HG03066 (cell line): ENCODE measurements at regions not wholly inside any gene's neighbourhood (a gene's known extent, or its start where the extent isn't known, plus 50 kb on each side); places are given as distances from the start of the nearest gene placed in this dataset.
"Not testable (repeated sequence)": the region's sequence is repeated elsewhere in the genome, so short reads cannot be mapped to it uniquely, and the experiment has no call there.

ENCODE experiments used
- ATAC-seq: cut with Tn5 transposase; IDR thresholded peaks from one replicate; pipeline ENCODE4 v1.9.1; 2021; ENCODE audit warnings: low read depth; ENCODE audit not compliant: unreplicated experiment

DNA sequence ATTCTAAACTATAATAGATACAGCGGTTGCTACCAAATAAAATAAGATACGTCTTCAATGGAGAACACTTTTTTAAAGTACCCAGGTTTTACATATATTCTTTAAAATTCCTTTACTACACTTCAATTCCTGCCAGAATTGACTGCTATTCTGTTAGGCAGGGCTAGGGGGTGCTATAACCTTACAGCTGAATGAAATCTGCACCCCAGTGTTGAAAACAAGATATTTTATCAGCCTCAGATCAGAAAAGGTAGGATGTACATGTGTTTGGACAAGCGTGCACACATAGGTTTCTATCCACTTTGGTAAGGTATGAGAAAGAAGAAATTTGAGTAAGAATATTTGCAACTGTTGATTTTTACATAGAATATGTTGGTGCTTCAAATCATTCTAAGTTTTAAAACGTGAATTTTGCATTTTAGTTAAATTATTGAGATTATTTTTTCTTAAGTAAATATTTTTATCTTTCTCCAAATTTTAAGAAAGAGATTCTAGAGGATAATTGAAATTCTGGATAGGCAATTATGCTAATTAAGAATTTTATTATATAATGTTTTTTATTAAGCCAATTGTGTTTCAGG is 490.8 kb upstream of the ADGRL4 start:
- peak; percentile 54 for ATAC-seq

DNA sequence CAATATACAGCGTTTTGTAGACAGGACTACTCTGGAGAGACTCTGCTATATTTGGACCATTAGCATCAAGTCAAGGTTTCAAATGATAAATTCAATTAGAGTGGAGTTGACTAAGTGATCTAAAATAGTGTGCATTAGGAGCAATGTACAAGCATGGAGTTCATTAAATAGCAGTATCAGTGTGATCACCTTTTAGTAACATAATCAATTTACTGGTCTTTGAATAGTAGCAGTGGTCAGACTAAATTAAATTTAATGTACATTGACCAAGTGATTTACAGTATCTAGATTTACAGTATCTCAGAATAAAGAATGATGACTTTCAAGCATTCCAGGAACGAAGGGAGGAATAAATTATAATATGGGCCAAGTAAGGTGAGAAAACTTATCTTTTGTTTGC is 489.6 kb upstream of the ADGRL4 start:
- ATAC-seq: no peak

DNA sequence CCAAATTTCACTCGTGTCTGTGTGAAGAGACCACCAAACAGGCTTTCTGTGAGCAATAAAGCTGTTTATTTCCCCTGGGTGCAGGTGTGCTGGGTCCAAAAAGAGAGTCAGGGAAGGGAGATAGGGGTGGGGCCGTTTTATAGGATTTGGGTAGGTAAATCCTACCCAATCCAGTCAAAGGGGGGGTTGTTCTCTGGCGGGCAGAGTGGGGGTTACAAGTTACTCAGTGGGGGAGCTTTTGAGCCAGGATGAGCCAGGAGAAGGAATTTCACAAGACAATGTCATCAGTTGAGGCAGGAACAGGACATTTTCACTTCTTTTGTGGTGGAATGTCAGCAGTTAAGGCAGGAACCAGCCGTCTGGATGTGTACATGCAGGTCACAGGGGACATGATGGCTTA is 487.2 kb upstream of the ADGRL4 start:
- ATAC-seq: not testable (repeated sequence)

DNA sequence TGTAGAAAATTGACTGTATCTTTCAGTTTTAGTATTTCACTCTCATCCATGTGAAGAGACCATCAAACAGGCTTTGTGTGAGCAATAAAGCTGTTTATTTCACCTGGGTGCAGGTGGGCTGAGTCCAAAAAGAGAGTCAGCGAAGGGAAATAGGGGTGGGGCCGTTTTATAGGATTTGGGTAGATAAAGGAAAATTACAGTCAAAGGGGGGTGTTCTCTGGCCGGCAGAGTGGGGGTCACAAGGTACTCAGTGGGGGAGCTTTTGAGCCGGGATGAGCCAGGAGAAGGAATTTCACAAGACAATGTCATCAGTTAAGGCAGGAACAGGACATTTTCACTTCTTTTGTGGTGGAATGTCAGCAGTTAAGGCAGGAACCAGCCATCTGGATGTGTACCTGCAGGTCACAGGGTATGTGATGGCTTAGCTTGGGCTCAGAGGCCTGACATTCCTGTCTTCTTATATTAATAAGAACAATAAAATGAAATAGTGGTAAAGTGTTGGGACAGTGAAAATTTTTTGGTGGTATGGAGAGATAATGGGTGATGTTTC is 482.1 kb upstream of the ADGRL4 start:
- not testable (repeated sequence) for ATAC-seq

DNA sequence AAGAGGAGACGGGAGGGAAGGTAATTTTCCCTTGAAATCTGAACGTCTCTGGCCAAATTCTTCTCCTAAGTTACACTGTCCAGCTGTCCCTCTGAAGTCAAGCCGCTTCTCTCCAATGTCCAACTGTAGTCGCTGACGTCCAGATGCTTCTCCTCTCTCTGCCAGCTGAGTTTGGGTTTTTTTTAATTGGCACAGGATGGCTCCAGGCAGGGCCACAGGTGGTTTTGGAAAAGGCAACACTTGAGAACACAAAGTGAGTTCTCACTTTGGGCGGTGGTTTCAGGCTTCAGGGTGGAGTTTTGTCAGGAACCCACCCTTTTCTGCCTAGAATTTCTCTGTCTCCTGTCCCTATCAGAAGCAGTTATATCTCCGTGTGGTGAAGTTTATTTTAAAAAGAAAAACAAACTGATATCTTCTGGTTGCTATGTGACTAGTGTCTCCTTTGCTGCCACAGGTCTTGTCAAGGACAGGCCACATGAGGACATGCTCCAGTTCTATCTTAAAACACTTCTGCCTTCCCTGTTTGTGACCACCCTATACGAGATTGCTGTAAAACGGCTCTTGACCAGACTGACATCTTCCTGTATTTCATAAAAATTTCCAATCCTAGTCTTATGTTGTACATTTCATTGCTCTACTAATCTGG is 472.3 kb upstream of the ADGRL4 start:
- ATAC-seq: no peak

DNA sequence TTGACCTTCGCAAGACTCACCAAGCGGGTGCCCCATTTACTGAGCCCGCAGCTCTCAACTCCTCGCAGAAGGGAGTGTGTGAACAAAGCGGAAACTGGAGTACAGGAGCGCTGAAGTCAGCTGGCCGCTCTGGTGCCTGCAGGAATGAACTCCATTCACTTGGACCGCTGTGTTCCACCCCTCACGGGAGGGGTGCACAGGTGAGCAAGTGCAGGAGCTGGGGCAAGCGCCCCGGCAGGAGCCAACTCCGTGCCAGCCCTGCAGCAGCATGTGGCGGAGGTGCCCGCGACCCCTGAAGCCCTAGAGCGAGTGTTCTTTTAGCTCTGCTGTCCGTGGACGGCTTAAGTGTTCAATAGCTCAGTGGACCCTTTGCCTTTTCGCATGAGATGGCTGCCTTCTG is 471.6 kb upstream of the ADGRL4 start:
- ATAC-seq: no peak

DNA sequence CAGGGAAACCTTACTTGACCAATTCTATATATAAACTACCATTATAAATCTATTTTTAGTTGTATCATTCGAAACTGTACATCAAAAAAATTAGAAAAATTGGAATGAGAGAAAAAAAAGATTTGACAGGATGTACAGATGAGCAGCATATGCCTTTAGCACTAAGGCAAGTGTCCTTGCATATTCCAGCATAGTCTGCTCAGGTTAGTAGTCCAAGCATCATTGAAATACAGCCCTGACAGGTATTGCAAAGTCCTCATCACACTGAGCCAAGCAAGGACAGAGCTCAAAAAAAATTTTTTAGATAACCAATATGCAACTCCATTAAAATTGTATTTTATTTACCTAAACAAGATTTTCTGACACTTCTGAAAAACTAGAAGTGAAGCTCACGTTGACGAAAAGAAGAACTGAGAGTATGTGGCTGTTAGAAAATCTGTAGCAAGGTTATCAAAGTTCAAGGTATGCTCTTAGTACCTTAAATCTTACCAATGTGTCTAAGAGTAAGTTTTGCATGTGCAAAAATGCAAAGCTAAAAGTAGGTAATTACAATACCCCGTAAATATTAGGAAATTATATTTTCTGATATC is 465.6 kb upstream of the ADGRL4 start:
- ATAC-seq: peak; percentile 85

DNA sequence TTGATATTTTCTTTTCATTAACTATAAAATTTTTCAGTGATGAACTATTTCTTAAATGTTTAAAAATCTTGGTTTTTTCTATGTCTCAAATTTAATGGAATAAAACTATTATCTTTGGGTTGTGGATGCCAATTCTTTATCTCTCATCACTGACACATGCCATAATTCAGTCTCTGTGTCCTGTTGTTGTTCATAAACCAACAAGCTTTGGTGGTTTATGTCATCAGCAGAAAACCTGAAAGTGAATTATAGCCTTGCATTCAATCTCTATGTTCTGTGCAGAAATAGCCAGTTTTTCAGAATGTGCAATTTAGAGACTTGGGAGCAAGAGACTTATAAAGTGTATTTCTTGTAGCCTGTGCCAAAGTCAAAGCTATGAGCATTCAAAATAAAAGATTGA is 462.6 kb upstream of the ADGRL4 start:
- no peak for ATAC-seq

DNA sequence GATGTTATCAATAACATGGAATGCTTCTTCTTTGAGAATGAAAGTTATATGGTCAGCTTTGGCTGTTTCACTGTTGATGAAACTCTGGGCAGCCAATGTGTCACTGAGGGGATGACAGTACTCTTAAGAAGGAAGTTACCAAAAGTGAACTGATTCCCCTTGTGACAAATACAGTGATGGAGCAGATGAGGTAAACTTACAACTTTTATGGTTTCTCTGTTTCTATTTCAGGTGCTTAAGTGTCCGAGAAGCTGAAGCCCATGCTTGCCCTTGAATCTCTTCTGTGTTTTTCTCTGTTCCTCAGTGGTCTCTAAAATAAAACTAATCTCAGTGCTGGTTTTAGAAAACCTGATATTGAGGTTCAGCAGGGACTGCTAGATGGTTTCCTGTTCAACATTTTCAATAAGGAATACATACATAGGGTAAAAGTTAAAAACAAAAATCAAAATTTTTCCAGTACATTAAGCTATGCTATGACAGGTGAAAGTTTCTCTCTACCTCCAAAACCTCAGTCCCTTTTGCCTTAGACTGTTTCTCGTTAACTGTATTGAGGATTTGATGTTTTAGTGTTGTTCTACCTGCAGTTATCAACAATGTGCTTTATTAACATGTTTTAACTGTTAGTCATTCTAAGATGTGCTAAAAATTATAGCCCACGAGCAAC is 454.4 kb upstream of the ADGRL4 start:
- ATAC-seq: peak; percentile 97

DNA sequence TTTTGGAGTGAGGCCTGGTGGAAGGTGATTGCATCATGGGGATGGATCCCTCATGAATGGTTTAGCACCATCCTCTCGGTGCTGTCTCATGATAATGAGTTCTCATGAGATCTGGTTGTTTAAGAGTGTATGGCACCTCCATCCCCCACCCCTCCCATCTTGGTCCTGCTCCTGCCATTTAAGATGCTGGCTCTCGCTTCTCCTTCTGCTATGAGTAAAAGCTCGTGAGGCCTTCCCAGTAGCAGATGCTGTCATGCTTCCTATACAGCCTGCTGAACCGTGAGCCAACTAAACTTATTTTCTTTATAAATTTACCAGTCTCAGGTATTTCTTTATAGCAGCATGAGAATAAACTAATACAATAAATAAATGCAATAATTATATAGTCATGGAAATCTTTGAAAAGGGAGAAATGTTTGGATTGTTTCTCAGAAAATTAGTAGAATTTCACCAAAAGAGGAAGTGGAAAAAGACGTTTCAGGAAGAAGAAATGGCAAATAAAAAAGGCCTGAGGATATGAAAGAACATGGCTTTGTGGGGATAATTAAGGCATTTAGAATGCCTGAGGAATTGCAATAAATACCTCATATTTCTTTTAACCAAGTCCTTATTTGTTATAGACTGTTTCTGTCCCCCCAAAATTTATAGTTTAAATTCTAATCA is 451.2 kb upstream of the ADGRL4 start:
- ATAC-seq: no peak

DNA sequence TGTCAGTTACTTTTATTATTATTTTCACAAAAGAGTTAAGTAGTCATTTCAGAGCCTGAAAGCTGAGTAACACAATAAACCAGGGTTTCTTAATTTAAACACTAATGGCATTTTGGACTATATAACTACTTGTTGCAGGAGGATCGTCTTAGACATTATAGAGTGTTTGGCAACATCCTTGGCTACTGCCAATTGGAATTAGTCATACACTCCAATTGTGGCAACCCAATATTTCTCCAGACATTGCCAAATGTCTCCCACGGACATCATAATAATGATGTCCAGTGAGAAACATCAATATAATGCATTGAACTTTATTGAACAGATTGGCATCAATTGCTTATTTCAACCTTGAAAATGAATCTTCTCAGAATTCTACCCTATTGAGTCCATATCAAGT is 441.9 kb upstream of the ADGRL4 start:
- ATAC-seq: no peak

DNA sequence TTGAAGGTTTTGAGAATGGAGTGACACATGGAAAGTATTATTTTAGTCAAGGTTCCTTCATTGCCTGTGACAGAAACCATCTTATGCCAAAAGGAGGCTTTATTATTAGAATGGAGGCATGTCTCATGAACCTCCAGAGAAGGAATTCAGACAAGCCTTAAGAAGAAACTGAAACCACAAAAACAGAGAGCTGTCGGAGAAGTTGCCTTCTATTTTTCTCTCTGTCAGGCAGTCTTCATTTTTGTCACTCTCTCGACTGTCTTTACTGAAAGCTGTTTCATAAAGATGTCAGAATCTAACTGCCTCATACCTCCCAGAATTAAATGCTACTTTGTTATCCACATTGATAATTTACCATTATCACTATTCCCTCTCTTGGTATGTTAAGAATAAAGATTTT is 434.7 kb upstream of the ADGRL4 start:
- ATAC-seq: no peak

DNA sequence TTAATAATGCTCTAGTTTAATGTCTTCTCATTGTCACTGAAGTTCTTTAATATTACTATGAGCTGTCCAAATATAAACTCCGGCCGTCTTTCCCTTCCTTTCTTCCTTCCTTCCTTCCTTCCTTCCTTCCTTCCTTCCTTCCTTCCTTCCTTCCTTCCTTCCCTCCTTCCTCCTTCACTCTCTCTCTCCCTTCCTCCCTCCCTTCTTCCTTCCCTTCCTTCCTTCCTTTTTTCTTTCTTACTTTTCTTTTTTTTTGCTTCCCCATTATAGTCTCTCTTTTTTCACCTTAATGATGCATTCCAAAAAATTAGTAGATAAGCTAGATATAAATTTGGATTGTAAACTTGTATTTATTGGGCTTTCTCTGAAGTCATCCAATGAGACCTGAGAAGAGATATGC is 431.0 kb upstream of the ADGRL4 start:
- no peak for ATAC-seq

DNA sequence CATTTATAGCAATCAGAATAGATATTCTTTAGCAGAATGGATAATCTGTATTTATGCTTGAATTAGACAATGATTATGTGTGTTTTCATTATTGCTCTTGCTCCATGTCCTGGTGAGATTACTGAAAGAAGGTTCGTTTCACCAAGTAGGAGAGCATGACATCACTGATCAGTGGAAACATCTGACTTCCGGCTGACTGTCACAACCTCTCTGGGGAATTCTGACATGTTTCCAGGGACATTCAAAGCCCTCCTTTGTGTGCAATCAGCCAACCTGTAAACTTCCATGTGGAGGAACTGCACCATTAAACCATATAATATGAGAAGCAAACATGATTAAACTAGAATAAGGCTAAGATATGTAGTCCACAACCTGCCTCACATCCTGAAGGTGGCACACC is 424.8 kb upstream of the ADGRL4 start:
- no peak for ATAC-seq

DNA sequence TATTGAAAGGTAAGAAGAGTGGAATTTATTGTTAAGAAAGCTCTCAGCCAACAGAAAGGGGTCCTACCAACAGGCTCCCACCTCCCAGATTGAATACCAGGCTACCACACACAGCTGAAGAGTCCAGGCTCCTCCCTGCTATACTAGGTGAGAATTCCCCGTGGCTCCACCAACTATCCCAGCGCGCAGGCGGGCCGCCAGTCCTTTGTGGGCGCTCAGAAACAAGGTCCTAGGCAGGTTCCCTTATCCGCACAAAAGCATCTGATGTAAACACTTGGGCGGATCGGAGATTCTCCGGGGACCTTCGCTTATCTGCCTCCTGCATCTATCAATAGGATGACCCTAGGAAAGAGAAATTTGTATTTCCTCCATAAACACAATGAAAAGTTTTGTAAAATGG is 423.9 kb upstream of the ADGRL4 start:
- ATAC-seq: no peak

DNA sequence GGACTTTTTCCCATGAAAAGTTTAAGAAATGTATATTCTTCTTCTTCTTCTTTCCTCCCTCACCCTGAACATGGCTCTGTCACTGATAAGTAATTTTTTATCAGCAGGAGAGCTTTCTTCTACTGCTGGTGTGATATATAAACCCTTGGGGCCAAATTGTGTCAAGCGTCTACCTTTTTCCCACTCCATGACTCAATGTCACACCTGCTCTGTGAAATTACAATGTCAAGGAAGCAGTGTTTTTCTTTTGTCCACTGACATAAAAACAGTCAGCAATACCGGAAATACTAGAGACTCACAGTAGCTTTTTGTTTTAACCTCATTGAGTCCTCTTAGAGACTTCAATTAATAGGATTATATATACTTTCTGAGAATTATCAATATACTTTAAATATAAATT is 416.2 kb upstream of the ADGRL4 start:
- no peak for ATAC-seq

DNA sequence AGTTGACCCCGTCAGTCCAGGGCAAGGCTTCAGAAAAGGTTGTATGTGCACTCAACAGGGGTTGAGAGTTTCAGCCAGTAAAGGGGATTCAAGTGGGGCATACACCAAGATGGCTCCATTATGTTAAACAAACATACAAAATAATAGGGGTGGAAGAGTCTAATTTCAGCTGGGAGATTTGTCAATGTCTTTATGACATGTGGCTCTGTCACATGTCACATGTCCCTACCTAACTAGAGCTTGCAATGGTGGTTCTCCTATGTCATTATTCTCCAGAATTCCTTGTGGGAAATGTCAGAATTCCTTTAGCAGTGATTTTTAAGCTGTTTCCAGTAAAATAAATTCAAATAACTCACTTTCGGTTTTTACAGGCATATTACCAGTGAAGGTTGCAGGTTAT is 392.0 kb upstream of the ADGRL4 start:
- no peak for ATAC-seq

DNA sequence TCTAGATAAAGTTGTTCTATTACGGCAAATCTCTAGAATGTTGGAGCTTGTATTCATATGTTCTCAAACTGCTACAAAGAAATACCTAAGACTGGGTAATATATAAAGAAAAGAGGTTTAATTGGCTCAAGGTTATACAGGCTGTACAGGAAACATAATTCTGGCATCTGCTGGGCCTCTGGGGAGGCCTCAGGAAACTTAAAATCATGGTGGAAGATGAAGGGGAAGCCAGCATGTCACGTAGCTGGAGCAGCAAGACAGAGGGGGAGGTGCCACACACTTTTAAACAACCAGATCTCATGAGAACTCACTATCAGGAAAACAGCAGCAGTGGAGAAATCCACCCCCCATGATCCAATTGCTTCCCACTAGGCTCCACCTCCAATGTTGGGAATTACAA is 390.4 kb upstream of the ADGRL4 start:
- no peak for ATAC-seq

DNA sequence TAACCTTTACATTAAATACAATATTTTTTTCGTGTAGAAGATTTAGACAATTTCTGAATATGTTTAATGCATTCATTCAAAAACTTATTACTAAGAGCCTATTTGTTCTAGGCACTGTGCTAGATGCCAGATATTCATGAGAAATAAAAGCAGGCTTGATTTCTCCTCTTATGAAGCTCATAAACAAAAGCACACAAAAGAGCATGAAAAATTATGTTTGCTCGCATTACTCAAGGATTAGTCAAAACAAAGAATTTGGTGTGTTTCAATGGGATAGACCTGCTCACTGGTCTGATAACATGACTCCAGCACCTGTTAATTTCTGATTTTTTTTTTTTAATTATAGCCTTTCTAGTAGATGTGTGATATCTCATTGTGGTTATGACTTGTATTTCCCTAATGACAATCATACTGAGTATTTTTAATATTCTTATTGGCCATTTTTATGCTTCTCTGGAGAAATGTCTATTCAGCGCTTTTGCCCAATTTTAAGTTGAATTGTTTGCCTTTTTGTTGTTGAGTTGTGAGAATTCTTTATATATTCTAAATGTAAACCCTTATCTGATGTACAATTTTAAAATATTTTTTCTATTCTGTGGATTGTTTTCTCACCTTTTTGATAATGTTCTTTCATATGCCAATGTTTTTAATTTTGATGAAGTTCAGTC is 382.3 kb upstream of the ADGRL4 start:
- no peak for ATAC-seq

DNA sequence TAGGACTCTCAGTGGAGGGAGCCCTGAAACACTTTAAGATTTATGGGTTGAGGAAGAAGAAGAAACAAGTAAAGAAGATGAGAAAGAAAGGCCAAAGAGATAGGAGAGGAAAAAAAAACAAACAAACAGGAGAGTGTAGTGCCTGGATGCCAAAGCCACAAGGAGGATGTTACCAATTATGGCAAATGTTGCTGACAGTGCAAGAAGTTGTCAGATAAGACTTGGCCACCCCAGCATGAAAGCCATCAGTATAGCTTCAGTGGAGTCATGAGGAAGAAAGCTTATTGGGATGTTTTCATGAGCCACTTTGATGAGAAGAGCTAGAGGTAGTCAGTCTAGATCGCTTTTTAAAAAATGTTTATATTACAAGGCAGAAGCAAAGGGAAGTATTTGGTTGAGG is 380.2 kb upstream of the ADGRL4 start:
- no peak for ATAC-seq

DNA sequence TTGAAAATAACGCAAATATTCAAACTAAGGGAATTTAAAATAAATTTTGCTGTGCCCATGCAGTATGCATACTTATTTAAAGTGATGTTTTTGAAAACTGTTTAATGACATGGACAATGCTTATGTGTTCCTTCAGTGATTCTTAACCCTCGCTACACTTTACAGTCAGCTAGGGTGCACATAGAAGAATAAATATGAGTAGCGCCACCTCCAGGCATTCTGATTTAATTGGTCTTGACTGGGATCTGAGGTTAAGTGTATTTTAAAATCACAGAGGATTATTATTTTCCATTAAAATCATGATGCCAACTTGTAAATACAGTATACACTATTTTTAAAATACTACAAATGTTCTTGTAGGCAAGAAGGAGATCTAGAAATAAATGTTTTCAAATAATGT is 373.5 kb upstream of the ADGRL4 start:
- no peak for ATAC-seq
